ENCODE measurements at regions not wholly inside any gene's neighbourhood (a gene's known extent, or its start where the extent isn't known, plus 50 kb on each side); places are given as distances from the start of the nearest gene placed in this dataset.

DNA sequence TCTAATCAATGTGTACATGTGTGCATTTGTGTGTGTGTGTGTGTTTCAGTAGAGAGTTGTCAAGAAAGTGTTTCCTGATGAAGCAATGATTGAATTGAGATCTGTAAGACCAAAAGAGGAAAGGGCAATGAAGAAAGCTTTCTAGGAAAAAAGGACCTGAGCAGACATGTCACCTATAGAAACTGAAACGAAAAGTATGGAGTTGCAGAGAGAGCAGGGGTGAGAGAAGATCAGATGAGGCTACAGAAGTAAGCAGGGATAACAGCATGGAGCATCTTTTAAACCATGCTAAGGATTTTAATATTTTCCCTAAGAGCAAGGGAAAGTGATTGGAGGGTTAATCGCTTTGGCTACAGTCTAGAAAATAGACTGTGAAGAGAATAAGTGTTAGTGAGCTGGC, 1459.4 kb upstream of the TENM4 start:
- Histone ChIP-seq H3K27ac (ENCODE audit: low read depth, low read length, severe bottlenecking) (no peak overlapping the region), H3K4me3 (ENCODE audit: extremely low read depth, insufficient read depth, low read length, poor library complexity, severe bottlenecking) (no peak overlapping the region), H3K4me1 (ENCODE audit: control insufficient read depth, insufficient read depth, low read length, poor library complexity, severe bottlenecking) (no peaks in the 10 kb centered on the region), H3K36me3 (ENCODE audit: control insufficient read depth, insufficient read depth, low read length) (no peaks in the 10 kb centered on the region), H3K9me3 (ENCODE audit: control insufficient read depth, low read length) (no peaks in the 10 kb centered on the region)
- WGBS, 2 experiments (ENCODE audit: insufficient coverage in 2 of 2): 87 to 89% methylated on average over 2 of the region's 2 CpGs

DNA sequence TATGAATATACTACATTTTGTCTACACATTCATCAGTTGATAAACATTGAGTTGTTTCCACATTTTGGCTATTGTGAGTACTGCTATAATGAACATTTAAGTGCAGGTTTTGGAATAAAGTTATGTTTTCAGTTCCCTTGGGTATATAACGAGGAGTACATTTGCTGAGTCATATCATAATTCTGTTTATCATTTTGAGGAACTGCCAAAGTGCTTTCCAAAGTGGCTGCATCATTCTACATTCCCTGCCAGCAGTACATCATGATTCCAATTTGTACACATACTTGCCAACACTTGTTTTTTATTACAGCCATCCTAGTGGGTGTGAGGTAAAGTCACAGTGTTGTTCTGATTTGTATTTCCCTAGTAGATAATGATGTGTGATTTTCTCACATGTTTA, 1458.6 kb upstream of the TENM4 start:
- no peak overlapping the region for H3K4me3 ChIP-seq (ENCODE audit: extremely low read depth, insufficient read depth, low read length, poor library complexity, severe bottlenecking)
- H3K9me3 ChIP-seq (ENCODE audit: control insufficient read depth, low read length): no peaks in the 10 kb centered on the region
- no peaks in the 10 kb centered on the region for H3K36me3 ChIP-seq (ENCODE audit: control insufficient read depth, insufficient read depth, low read length)
- no peak overlapping the region for H3K27ac ChIP-seq (ENCODE audit: low read depth, low read length, severe bottlenecking)
- H3K4me1 ChIP-seq (ENCODE audit: control insufficient read depth, insufficient read depth, low read length, poor library complexity, severe bottlenecking): no peaks in the 10 kb centered on the region
- 80 to 100% methylated on average over 1 of the region's 1 CpG for WGBS, 2 experiments (ENCODE audit: insufficient coverage in 2 of 2)

DNA sequence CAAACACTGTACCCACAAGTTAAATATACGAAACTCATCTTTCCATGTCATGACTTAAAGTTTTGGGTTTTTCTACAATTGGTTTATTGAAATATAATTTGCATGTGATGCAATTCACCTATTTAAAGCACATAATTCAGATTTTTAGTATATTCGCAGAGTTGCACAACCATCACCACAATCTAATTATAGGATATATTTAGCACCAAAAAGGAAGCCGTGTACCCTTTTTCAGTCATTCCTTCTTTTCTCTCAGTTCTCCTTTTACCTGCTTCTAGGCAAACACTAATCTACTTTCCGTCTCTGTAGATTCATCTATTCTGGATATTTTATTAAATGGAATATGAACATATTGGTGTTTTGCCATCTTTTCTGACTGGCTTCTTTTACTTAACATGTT, 1458.1 kb upstream of the TENM4 start:
- Histone ChIP-seq H3K4me1 (ENCODE audit: control insufficient read depth, insufficient read depth, low read length, poor library complexity, severe bottlenecking) (no peaks in the 10 kb centered on the region), H3K4me3 (ENCODE audit: extremely low read depth, insufficient read depth, low read length, poor library complexity, severe bottlenecking) (no peak overlapping the region), H3K9me3 (ENCODE audit: control insufficient read depth, low read length) (no peaks in the 10 kb centered on the region), H3K27ac (ENCODE audit: low read depth, low read length, severe bottlenecking) (no peak overlapping the region), H3K36me3 (ENCODE audit: control insufficient read depth, insufficient read depth, low read length) (no peaks in the 10 kb centered on the region)
- 86% methylated on average over 1 of the region's 4 CpGs; no CpG with 5 or more reads in 1 of the 2 experiments for WGBS, 2 experiments (ENCODE audit: insufficient coverage in 2 of 2)

DNA sequence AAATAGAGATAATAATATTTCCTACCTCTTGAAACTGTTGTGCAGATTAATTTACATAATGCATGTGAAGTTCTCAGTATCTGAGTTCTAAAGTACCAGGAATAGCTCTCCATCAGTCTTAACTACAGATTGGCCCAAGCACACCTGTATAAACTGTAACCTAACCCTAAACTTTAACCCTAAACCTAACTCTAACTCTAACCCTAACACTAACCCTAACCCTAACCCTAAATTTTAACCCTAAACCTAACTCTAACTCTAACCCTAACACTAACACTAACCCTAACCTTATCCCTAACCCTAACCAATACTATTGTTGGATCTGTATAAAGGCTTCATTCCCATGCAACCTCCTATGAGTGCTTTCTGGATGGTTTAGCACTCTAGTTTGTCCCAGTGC, 1445.9 kb upstream of the TENM4 start:
- H3K9me3 ChIP-seq (ENCODE audit: control insufficient read depth, low read length): no peaks in the 10 kb centered on the region
- H3K4me1 ChIP-seq (ENCODE audit: control insufficient read depth, insufficient read depth, low read length, poor library complexity, severe bottlenecking): no peaks in the 10 kb centered on the region
- no peak overlapping the region for H3K27ac ChIP-seq (ENCODE audit: low read depth, low read length, severe bottlenecking)
- H3K4me3 ChIP-seq (ENCODE audit: extremely low read depth, insufficient read depth, low read length, poor library complexity, severe bottlenecking): no peak overlapping the region
- H3K36me3 ChIP-seq (ENCODE audit: control insufficient read depth, insufficient read depth, low read length): no peaks in the 10 kb centered on the region

DNA sequence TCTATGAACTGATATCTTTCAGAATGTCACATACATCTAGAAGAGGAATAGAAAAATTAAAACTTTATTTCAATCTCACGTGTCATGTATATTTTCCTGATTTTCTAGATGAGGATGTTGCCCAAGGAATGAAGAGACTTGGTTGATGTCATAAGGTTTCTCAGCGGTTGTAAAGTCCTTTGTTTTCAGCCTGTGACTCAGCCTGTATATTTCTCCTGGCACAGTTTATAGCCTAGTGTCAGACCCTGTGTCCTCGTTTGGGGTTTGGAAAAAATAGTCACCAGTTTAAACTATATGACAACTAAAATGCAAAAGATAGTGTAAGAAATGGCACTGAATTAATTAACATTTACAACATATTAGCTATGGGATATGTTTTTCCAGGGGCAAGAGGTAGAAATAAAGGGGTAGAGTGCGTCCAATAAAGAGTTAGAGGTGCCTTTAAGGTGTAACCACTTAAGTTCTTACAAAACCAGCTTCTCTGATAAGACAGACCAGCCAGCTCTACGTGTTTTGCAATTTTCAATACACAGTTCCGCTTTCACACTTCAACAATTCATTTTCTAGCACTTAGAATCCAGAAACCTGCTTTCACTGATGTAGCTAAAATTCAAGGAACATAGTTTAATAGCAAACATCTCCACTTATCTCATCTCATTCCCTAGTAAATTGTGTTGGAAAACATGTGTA, 1432.6 kb upstream of the TENM4 start:
- Histone ChIP-seq H3K36me3 (ENCODE audit: control insufficient read depth, insufficient read depth, low read length) (no peaks in the 10 kb centered on the region), H3K27ac (ENCODE audit: low read depth, low read length, severe bottlenecking) (no peak overlapping the region), H3K4me1 (ENCODE audit: control insufficient read depth, insufficient read depth, low read length, poor library complexity, severe bottlenecking) (no peaks in the 10 kb centered on the region), H3K9me3 (ENCODE audit: control insufficient read depth, low read length) (no peaks in the 10 kb centered on the region), H3K4me3 (ENCODE audit: extremely low read depth, insufficient read depth, low read length, poor library complexity, severe bottlenecking) (no peak overlapping the region)
- 85 to 94% methylated on average over 2 to 4 of the region's 6 CpGs for WGBS, 2 experiments (ENCODE audit: insufficient coverage in 2 of 2)

DNA sequence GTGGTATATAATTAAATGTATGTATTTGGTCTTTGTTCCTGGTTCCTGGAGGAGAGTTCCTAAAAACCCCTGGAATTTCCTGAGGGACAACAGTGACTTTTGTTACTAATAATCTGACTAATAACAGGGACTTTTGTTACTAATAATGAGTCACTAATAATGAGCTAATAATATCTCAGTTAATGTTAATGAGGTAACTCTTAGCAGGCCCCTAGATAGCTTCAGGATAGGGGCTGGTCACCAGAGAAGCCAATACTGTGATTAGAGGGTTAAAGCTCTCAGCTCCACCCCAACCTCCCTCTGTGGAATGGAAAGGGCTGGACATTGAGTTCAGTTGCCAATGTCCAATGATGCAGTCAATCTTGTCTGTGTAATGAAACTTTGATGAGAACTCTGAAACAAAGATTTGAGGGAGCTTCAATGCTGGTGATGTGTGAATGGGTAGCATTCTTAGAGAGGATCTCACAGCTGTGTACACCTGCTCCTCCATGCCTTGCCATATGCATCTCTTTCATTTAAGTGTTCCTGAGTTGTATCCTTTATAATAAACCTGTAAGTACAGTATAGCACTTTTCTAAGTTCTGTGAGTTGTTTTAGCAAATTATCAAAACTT, 1431.4 kb upstream of the TENM4 start:
- Histone ChIP-seq H3K4me3 (ENCODE audit: extremely low read depth, insufficient read depth, low read length, poor library complexity, severe bottlenecking) (no peak overlapping the region), H3K27ac (ENCODE audit: low read depth, low read length, severe bottlenecking) (no peak overlapping the region), H3K9me3 (ENCODE audit: control insufficient read depth, low read length) (no peaks in the 10 kb centered on the region), H3K36me3 (ENCODE audit: control insufficient read depth, insufficient read depth, low read length) (no peaks in the 10 kb centered on the region), H3K4me1 (ENCODE audit: control insufficient read depth, insufficient read depth, low read length, poor library complexity, severe bottlenecking) (no peaks in the 10 kb centered on the region)

DNA sequence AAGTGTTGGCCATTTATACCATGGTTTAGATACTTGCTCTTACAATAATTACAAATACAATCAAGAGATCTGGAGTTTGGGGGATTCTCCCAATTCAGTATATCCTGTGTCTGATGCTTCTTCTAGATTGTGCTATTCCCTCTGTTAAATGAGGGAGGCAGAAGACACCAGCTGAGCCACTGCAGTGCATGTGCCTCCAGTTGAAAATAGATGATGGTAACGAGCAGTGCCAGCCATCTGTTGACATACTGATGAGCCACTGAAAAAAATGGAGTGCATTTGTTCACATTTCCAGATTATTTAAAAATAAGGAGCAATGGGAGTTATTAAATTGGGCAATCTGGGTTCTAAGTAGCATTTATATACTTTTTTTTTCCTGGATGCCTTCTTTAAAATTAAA, 1428.0 kb upstream of the TENM4 start:
- H3K27ac ChIP-seq (ENCODE audit: low read depth, low read length, severe bottlenecking): no peak overlapping the region
- no CpG with 5 or more reads among the region's 1 CpG for WGBS, 2 experiments (ENCODE audit: insufficient coverage in 2 of 2)
- H3K4me1 ChIP-seq (ENCODE audit: control insufficient read depth, insufficient read depth, low read length, poor library complexity, severe bottlenecking): no peaks in the 10 kb centered on the region
- no peaks in the 10 kb centered on the region for H3K9me3 ChIP-seq (ENCODE audit: control insufficient read depth, low read length)
- no peaks in the 10 kb centered on the region for H3K36me3 ChIP-seq (ENCODE audit: control insufficient read depth, insufficient read depth, low read length)
- H3K4me3 ChIP-seq (ENCODE audit: extremely low read depth, insufficient read depth, low read length, poor library complexity, severe bottlenecking): no peak overlapping the region

DNA sequence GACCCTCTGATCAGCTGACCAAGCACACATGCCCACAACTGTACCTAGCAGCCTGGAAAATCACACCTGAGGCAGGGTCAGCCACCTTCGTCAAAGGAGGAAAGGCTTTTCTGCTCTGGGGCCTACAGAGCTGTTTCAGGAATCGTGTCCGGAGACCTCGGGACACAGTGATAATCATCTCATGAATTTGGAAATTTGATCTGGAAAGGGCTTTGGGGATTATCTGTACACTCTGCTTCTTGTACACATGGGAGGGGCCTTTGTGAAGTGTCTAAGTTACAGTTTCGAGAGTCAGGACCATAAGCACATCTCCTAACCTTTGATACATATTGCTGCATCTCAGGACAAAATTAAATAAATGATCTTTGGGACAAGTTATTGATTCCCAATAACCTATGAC, 1421.2 kb upstream of the TENM4 start:
- no peaks in the 10 kb centered on the region for H3K4me1 ChIP-seq (ENCODE audit: control insufficient read depth, insufficient read depth, low read length, poor library complexity, severe bottlenecking)
- no peak overlapping the region for H3K4me3 ChIP-seq (ENCODE audit: extremely low read depth, insufficient read depth, low read length, poor library complexity, severe bottlenecking)
- WGBS, 2 experiments (ENCODE audit: insufficient coverage in 2 of 2): 92 to 100% methylated on average over 4 of the region's 5 CpGs
- H3K9me3 ChIP-seq (ENCODE audit: control insufficient read depth, low read length): no peaks in the 10 kb centered on the region
- H3K27ac ChIP-seq (ENCODE audit: low read depth, low read length, severe bottlenecking): no peak overlapping the region
- H3K36me3 ChIP-seq (ENCODE audit: control insufficient read depth, insufficient read depth, low read length): no peaks in the 10 kb centered on the region

DNA sequence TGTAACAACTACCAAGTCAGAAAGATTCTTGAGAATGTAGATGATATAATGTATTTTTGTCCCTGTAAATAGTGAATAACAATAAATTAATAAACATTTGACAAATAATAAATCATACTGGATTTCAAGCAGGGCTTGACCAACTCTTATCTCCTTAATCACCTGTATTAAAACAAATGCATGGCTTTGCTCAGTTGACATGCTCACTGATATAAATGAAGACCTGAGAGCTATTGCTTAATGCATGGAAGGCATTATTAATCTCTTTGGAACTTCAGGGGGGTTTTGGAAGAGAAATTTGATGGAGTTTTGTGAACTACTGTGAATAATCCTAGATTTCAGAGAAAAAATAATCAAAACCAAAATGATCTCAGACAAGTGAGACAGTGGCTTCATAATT, 1420.4 kb upstream of the TENM4 start:
- Histone ChIP-seq H3K4me1 (ENCODE audit: control insufficient read depth, insufficient read depth, low read length, poor library complexity, severe bottlenecking) (no peaks in the 10 kb centered on the region), H3K27ac (ENCODE audit: low read depth, low read length, severe bottlenecking) (no peak overlapping the region), H3K9me3 (ENCODE audit: control insufficient read depth, low read length) (no peaks in the 10 kb centered on the region), H3K4me3 (ENCODE audit: extremely low read depth, insufficient read depth, low read length, poor library complexity, severe bottlenecking) (no peak overlapping the region), H3K36me3 (ENCODE audit: control insufficient read depth, insufficient read depth, low read length) (no peaks in the 10 kb centered on the region)

DNA sequence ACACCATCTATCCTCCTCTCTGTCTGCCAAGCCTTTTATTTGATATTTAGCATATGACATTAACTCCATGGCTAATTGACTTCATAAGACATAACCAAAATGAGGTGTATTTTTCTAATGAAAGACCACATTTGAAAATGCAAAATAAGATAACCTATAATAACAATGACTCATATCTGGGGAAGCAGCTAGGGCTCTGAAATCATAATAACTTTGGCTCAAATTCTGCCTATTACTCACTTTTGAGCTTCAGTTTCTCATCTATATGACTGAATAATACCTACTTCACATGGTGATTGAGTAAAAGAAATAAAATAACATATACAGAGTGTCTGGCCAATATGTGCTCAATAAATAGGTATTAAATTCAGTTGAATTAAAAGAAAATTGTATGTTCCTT, 1419.8 kb upstream of the TENM4 start:
- Histone ChIP-seq H3K4me1 (ENCODE audit: control insufficient read depth, insufficient read depth, low read length, poor library complexity, severe bottlenecking) (no peaks in the 10 kb centered on the region), H3K9me3 (ENCODE audit: control insufficient read depth, low read length) (no peaks in the 10 kb centered on the region), H3K4me3 (ENCODE audit: extremely low read depth, insufficient read depth, low read length, poor library complexity, severe bottlenecking) (no peak overlapping the region), H3K27ac (ENCODE audit: low read depth, low read length, severe bottlenecking) (no peak overlapping the region), H3K36me3 (ENCODE audit: control insufficient read depth, insufficient read depth, low read length) (no peaks in the 10 kb centered on the region)

DNA sequence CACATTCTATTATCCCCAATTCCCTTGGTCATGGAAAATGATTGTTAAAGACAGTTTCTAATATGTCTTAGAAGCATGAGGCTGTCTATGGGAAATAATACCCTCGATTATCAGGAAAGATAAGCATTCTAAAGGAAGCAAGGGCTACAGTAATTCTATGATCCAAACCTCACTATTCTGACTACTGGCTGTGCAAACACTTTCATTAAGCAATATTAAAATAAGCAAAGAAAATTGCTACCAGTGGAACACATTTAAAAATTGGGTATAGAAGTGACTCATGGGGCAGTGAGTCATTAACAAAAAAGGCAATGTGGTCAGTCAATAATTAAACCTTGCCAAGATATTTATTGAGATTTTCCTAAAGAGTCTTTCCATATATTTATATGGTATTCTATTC, 1415.2 kb upstream of the TENM4 start:
- no CpG with 5 or more reads among the region's 1 CpG for WGBS, 2 experiments (ENCODE audit: insufficient coverage in 2 of 2)
- Histone ChIP-seq H3K4me1 (ENCODE audit: control insufficient read depth, insufficient read depth, low read length, poor library complexity, severe bottlenecking) (no peaks in the 10 kb centered on the region), H3K36me3 (ENCODE audit: control insufficient read depth, insufficient read depth, low read length) (no peaks in the 10 kb centered on the region), H3K9me3 (ENCODE audit: control insufficient read depth, low read length) (no peaks in the 10 kb centered on the region), H3K27ac (ENCODE audit: low read depth, low read length, severe bottlenecking) (no peak overlapping the region), H3K4me3 (ENCODE audit: extremely low read depth, insufficient read depth, low read length, poor library complexity, severe bottlenecking) (no peak overlapping the region)

All from mesodermal cell (in vitro differentiated cells).